ENCODE measurements at regions not wholly inside any gene's neighbourhood (a gene's known extent, or its start where the extent isn't known, plus 50 kb on each side); places are given as distances from the start of the nearest gene placed in this dataset.

DNA sequence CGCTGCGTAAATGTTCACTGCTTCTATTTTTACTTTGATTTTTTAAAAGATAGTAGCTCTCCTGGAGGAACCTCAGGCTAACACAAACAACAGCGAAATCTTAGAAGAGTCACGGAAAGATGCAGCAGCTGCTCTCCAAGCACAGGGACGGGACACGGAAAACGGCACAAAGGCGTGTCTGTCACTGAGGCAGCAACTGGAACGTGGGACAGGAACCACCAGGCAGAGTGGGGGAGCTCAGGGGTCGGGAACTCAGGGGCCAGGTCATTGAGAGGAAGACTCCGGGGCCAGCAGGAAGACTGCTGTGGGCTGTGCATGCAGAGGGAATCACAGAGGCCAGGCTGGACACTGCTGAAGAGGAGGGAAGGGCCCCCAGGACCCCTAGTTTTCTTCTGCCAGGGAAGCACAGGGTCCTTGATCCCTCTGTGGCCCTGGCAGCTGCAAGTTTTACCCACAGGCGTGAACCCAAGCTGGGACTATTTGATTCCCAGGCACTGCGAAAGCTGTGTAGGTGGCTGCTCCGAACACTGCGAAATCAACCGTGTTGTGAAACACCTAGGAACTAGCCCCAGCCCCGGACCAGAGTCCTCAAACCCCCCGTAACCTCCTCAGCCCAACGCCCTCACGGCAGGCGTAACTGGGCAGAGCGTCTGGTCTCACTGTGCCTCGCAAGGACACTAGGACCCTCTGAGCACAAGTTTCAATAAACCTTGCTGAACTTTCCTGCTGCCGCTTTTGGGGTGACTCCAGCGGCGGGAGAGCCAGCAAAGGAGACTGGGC, 263.0 kb downstream of the EIPR1 start:
- Histone ChIP-seq H3K9me3 (ENCODE audit: control insufficient read depth, insufficient read depth, low read depth, low read length) (peaks cover 9% of the 10 kb centered on the region), H3K36me3 (ENCODE audit: control insufficient read depth, insufficient read depth, low read length) (no peaks in the 10 kb centered on the region), H3K9ac (ENCODE audit: insufficient read depth, low read length) (no peak overlapping the region), H3K27me3 (ENCODE audit: control insufficient read depth, insufficient read depth, low read length) (no peaks in the 10 kb centered on the region), H3K4me2 (ENCODE audit: extremely low read depth, insufficient read depth, low read length) (no peak overlapping the region), H3K79me2 (ENCODE audit: control insufficient read depth, insufficient read depth, low read length) (no peaks in the 10 kb centered on the region), H3K27ac (ENCODE audit: insufficient read depth, low read length) (no peak overlapping the region), H3K4me1 (ENCODE audit: control insufficient read depth, extremely low read depth, insufficient read depth, low read length) (no peaks in the 10 kb centered on the region), H3K4me3 (replicated peaks in 1 of 4; ENCODE audit: control extremely low read depth in 1 of 4, insufficient read depth in 1 of 4, low read depth in 3 of 4, low read length in 4 of 4) (no peak overlapping the region), H2AFZ (ENCODE audit: low read length) (no peak overlapping the region), H4K20me1 (ENCODE audit: control insufficient read depth, extremely low read depth, insufficient read depth, low read length) (no peaks in the 10 kb centered on the region)
- TF ChIP-seq, protein P1, sequence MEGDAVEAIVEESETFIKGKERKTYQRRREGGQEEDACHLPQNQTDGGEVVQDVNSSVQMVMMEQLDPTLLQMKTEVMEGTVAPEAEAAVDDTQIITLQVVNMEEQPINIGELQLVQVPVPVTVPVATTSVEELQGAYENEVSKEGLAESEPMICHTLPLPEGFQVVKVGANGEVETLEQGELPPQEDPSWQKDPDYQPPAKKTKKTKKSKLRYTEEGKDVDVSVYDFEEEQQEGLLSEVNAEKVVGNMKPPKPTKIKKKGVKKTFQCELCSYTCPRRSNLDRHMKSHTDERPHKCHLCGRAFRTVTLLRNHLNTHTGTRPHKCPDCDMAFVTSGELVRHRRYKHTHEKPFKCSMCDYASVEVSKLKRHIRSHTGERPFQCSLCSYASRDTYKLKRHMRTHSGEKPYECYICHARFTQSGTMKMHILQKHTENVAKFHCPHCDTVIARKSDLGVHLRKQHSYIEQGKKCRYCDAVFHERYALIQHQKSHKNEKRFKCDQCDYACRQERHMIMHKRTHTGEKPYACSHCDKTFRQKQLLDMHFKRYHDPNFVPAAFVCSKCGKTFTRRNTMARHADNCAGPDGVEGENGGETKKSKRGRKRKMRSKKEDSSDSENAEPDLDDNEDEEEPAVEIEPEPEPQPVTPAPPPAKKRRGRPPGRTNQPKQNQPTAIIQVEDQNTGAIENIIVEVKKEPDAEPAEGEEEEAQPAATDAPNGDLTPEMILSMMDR (conservative IDR thresholded peaks at IDR 0.05 in 1 of 2, IDR thresholded peaks at IDR 0.05 in 1 of 2; ENCODE audit: low read depth in 1 of 2, low read length in 2 of 2), result no peak
- TF ChIP-seq EZH2 (IDR thresholded peaks at IDR 0.05; ENCODE audit: low read length, missing control alignments), result no peak
- no peak for DNase-seq (ENCODE audit: low read depth in 2 of 2)

DNA sequence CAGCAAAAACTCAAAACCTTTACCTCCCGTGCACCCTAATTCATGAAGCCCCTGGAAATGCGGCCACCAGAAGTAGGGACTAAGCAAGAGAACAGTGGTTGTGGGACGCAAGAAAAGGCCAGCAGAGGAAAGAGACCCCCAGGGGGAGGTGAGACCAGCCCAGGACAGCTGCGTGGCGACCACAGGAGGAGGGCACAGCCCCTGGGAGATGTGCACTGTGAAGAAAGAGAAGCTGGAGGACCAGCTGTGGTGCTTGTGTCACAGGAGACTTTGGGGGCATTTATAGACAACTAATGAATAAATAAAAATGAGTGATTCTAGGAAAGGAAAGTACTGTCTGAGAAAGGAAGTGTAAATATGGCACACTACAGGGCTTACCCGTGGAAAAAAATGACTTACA, 263.8 kb downstream of the EIPR1 start:
- no peaks in the 10 kb centered on the region for H3K4me1 ChIP-seq (ENCODE audit: control insufficient read depth, extremely low read depth, insufficient read depth, low read length)
- no peaks in the 10 kb centered on the region for H3K27me3 ChIP-seq (ENCODE audit: control insufficient read depth, insufficient read depth, low read length)
- no peaks in the 10 kb centered on the region for H3K36me3 ChIP-seq (ENCODE audit: control insufficient read depth, insufficient read depth, low read length)
- TF ChIP-seq EZH2 (IDR thresholded peaks at IDR 0.05; ENCODE audit: low read length, missing control alignments), result no peak
- TF ChIP-seq, protein P1 (conservative IDR thresholded peaks at IDR 0.05 in 1 of 2, IDR thresholded peaks at IDR 0.05 in 1 of 2; ENCODE audit: low read depth in 1 of 2, low read length in 2 of 2), result no peak
- H3K4me2 ChIP-seq (ENCODE audit: extremely low read depth, insufficient read depth, low read length), result no peak overlapping the region
- no peaks in the 10 kb centered on the region for H3K79me2 ChIP-seq (ENCODE audit: control insufficient read depth, insufficient read depth, low read length)
- DNase-seq (ENCODE audit: low read depth in 2 of 2), result no peak
- no peak overlapping the region for H3K9ac ChIP-seq (ENCODE audit: insufficient read depth, low read length)
- H3K27ac ChIP-seq (ENCODE audit: insufficient read depth, low read length), result no peak overlapping the region
- H2AFZ ChIP-seq (ENCODE audit: low read length), result no peak overlapping the region
- peaks cover 9% of the 10 kb centered on the region for H3K9me3 ChIP-seq (ENCODE audit: control insufficient read depth, insufficient read depth, low read depth, low read length)
- no peaks in the 10 kb centered on the region for H4K20me1 ChIP-seq (ENCODE audit: control insufficient read depth, extremely low read depth, insufficient read depth, low read length)
- H3K4me3 ChIP-seq (replicated peaks in 1 of 4; ENCODE audit: control extremely low read depth in 1 of 4, insufficient read depth in 1 of 4, low read depth in 3 of 4, low read length in 4 of 4), result no peak overlapping the region

- Histone ChIP-seq H3K79me2 (ENCODE audit: control insufficient read depth, insufficient read depth, low read length) (no peaks in the 10 kb centered on the region), H3K4me3 (replicated peaks in 1 of 4; ENCODE audit: control extremely low read depth in 1 of 4, insufficient read depth in 1 of 4, low read depth in 3 of 4, low read length in 4 of 4) (no peak overlapping the region), H3K9me3 (ENCODE audit: control insufficient read depth, insufficient read depth, low read depth, low read length) (peaks cover 9% of the 10 kb centered on the region), H3K27me3 (ENCODE audit: control insufficient read depth, insufficient read depth, low read length) (no peaks in the 10 kb centered on the region), H3K4me2 (ENCODE audit: extremely low read depth, insufficient read depth, low read length) (no peak overlapping the region), H3K9ac (ENCODE audit: insufficient read depth, low read length) (no peak overlapping the region), H3K4me1 (ENCODE audit: control insufficient read depth, extremely low read depth, insufficient read depth, low read length) (no peaks in the 10 kb centered on the region), H4K20me1 (ENCODE audit: control insufficient read depth, extremely low read depth, insufficient read depth, low read length) (no peaks in the 10 kb centered on the region), H2AFZ (ENCODE audit: low read length) (no peak overlapping the region), H3K27ac (ENCODE audit: insufficient read depth, low read length) (no peak overlapping the region), H3K36me3 (ENCODE audit: control insufficient read depth, insufficient read depth, low read length) (no peaks in the 10 kb centered on the region)
- no peak for DNase-seq (ENCODE audit: low read depth in 2 of 2)
- TF ChIP-seq, protein P1 (conservative IDR thresholded peaks at IDR 0.05 in 1 of 2, IDR thresholded peaks at IDR 0.05 in 1 of 2; ENCODE audit: low read depth in 1 of 2, low read length in 2 of 2), result no peak
- TF ChIP-seq EZH2 (IDR thresholded peaks at IDR 0.05; ENCODE audit: low read length, missing control alignments), result no peak
These were observed 264.5 kb downstream of the EIPR1 start for GRCh38 chr2:3113122-3113521.

Measured in fibroblast of lung (primary cell).